ENCODE measurements at regions not wholly inside any gene's neighbourhood (a gene's known extent, or its start where the extent isn't known, plus 50 kb on each side); places are given as distances from the start of the nearest gene placed in this dataset.

GRCh38 chr10:8656261-8656660 is 601.8 kb downstream of the GATA3 start:
- Histone ChIP-seq H3K36me3 (ENCODE audit: control insufficient read depth, insufficient read depth, low read length) (no peaks in the 10 kb centered on the region), H3K4me1 (no peaks in the 10 kb centered on the region), H3K27me3 (replicated peaks; ENCODE audit: control insufficient read depth, insufficient read depth, low read length) (no peaks in the 10 kb centered on the region), H3K4me3 (ENCODE audit: low read depth, low read length) (no peak overlapping the region), H3K9me3 (no peaks in the 10 kb centered on the region)
- DNase-seq = no peak
- Mint-ChIP-seq H3K4me3 (ENCODE audit: unreplicated experiment) (no peak overlapping the region), H3K27me3 (ENCODE audit: insufficient read depth, unreplicated experiment) (no peaks in the 10 kb centered on the region), H3K27ac (ENCODE audit: unreplicated experiment) (no peak overlapping the region), H3K4me1 (ENCODE audit: low read depth, unreplicated experiment) (no peaks in the 10 kb centered on the region), H3K36me3 (ENCODE audit: insufficient read depth, unreplicated experiment) (no peaks in the 10 kb centered on the region), H3K9me3 (ENCODE audit: unreplicated experiment) (no peaks in the 10 kb centered on the region)
- POLR2A ChIA-PET = no interaction called here
- intact Hi-C loops (cut with micrococcal nuclease; ENCODE audit: unreplicated experiment) = no loop called here
- TF ChIP-seq, protein P1, sequence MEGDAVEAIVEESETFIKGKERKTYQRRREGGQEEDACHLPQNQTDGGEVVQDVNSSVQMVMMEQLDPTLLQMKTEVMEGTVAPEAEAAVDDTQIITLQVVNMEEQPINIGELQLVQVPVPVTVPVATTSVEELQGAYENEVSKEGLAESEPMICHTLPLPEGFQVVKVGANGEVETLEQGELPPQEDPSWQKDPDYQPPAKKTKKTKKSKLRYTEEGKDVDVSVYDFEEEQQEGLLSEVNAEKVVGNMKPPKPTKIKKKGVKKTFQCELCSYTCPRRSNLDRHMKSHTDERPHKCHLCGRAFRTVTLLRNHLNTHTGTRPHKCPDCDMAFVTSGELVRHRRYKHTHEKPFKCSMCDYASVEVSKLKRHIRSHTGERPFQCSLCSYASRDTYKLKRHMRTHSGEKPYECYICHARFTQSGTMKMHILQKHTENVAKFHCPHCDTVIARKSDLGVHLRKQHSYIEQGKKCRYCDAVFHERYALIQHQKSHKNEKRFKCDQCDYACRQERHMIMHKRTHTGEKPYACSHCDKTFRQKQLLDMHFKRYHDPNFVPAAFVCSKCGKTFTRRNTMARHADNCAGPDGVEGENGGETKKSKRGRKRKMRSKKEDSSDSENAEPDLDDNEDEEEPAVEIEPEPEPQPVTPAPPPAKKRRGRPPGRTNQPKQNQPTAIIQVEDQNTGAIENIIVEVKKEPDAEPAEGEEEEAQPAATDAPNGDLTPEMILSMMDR (IDR thresholded peaks at IDR 0.05; ENCODE audit: insufficient read depth in 1 of 2, low read depth in 1 of 2, low read length in 1 of 2, severe bottlenecking in 1 of 2, unreplicated experiment in 1 of 2) = no peak
- CTCF ChIA-PET = no interaction called here
- BruUV-seq (replicated peaks) = no TSS peak

DNA sequence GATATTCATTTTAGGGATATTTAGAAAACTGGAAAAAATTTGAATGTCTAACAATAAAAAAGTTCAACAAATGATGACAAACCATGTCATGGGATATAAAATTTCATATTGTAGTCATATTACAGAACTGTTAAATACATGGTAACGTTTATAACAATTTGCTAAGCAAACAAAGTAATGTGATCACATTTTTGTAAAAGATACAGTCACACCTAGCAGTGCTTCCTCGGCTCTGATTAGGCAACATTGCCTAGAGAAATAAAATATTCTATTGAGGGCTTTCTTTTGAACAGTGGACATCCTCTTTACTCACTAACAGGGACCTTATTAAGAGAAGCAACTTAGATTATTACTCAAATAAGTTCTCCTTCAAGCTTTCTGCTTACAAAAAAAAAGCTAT is 605.5 kb downstream of the GATA3 start:
- Histone ChIP-seq H3K4me1 (no peaks in the 10 kb centered on the region), H3K4me3 (ENCODE audit: low read depth, low read length) (no peak overlapping the region), H3K27me3 (replicated peaks; ENCODE audit: control insufficient read depth, insufficient read depth, low read length) (no peaks in the 10 kb centered on the region), H3K36me3 (ENCODE audit: control insufficient read depth, insufficient read depth, low read length) (no peaks in the 10 kb centered on the region), H3K9me3 (no peaks in the 10 kb centered on the region)
- Mint-ChIP-seq H3K4me3 (ENCODE audit: unreplicated experiment) (no peak overlapping the region), H3K36me3 (ENCODE audit: insufficient read depth, unreplicated experiment) (no peaks in the 10 kb centered on the region), H3K27me3 (ENCODE audit: insufficient read depth, unreplicated experiment) (peaks cover 7% of the 10 kb centered on the region), H3K4me1 (ENCODE audit: low read depth, unreplicated experiment) (no peaks in the 10 kb centered on the region), H3K27ac (ENCODE audit: unreplicated experiment) (no peak overlapping the region), H3K9me3 (ENCODE audit: unreplicated experiment) (no peaks in the 10 kb centered on the region)
- TF ChIP-seq, protein P1 (IDR thresholded peaks at IDR 0.05; ENCODE audit: insufficient read depth in 1 of 2, low read depth in 1 of 2, low read length in 1 of 2, severe bottlenecking in 1 of 2, unreplicated experiment in 1 of 2) = no peak
- intact Hi-C loops (cut with micrococcal nuclease; ENCODE audit: unreplicated experiment) = no loop called here
- ChIA-PET POLR2A (no interaction called here), CTCF (no interaction called here)
- no TSS peak for BruUV-seq (replicated peaks)
- DNase-seq = no peak

DNA sequence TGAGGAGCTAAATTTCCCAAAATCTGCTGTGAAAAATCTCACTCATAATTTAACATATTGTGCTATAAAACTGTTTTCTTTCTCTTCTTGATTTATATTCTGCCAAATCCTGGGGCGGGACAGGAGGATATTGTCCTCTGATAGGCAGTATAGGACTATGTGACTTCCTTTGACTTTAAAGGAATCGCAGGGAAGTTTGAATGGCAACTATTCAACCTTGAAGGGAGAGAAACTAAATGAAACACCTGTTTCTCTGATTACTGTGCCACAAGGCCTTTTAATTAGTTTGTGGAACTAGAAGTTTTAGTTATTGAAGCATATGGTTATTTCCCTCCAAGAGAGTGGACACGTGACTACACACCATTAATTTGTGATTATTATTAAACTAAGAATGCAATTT is 607.4 kb downstream of the GATA3 start:
- Mint-ChIP-seq H3K9me3 (ENCODE audit: unreplicated experiment) (no peaks in the 10 kb centered on the region), H3K36me3 (ENCODE audit: insufficient read depth, unreplicated experiment) (no peaks in the 10 kb centered on the region), H3K4me1 (ENCODE audit: low read depth, unreplicated experiment) (no peaks in the 10 kb centered on the region), H3K27me3 (ENCODE audit: insufficient read depth, unreplicated experiment) (peaks cover 7% of the 10 kb centered on the region), H3K27ac (ENCODE audit: unreplicated experiment) (no peak overlapping the region), H3K4me3 (ENCODE audit: unreplicated experiment) (no peak overlapping the region)
- CTCF ChIA-PET = no interaction called here
- no peaks in the 10 kb centered on the region for H3K27me3 ChIP-seq (replicated peaks; ENCODE audit: control insufficient read depth, insufficient read depth, low read length)
- POLR2A ChIA-PET = no interaction called here
- H3K36me3 ChIP-seq (ENCODE audit: control insufficient read depth, insufficient read depth, low read length) = no peaks in the 10 kb centered on the region
- intact Hi-C loops (cut with micrococcal nuclease; ENCODE audit: unreplicated experiment) = no loop called here
- no peaks in the 10 kb centered on the region for H3K4me1 ChIP-seq
- no peak overlapping the region for H3K4me3 ChIP-seq (ENCODE audit: low read depth, low read length)
- BruUV-seq (replicated peaks) = no TSS peak
- TF ChIP-seq, protein P1 (IDR thresholded peaks at IDR 0.05; ENCODE audit: insufficient read depth in 1 of 2, low read depth in 1 of 2, low read length in 1 of 2, severe bottlenecking in 1 of 2, unreplicated experiment in 1 of 2) = no peak
- no peak for DNase-seq
- H3K9me3 ChIP-seq = no peaks in the 10 kb centered on the region
